ENCODE measurements at regions not wholly inside any gene's neighbourhood (a gene's known extent, or its start where the extent isn't known, plus 50 kb on each side); places are given as distances from the start of the nearest gene placed in this dataset.

DNA sequence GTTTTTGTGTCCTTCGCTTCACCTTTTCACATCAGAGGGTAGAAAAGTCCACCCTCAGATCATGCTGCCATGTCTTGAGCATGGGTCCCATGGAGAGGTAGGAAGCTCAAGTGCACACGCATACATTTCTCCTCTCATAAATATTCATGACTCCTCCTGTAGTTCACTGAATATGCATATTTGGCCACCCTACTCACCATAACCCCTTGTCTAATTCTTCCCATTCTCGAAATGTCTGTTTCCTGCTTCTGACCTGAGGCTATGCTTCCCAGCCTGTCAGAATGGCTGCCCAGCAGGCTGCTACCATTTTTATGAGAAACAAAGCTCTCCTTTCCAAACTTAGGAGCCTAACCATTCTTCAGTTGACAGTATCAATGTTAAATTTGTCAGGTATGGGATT, 86.5 kb downstream of the ADRA2C start:
- DNase-seq = no peak

GRCh38 chr4:3853388-3854035, 87.3 kb downstream of the ADRA2C start:
- no peak for DNase-seq

DNA sequence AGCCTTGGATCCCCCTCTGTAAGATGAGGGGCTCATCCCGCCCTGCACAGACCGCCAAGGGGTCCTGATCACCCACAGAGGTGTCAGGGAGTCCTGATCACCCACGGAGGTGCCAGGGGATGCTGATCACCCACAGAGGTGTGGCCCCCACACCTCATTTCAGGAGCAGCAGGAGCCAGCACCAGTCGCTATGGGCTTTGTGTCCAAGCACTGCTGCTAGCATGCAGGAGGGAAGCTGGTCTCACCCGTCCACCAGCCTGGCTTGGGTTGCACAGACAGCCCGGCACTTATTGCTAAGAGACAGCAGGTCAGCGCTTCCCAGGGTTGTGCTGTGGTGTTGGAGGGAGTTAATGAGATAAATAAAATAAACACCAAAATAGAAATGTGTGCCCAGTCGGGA, 88.5 kb downstream of the ADRA2C start:
- no peak for DNase-seq

DNA sequence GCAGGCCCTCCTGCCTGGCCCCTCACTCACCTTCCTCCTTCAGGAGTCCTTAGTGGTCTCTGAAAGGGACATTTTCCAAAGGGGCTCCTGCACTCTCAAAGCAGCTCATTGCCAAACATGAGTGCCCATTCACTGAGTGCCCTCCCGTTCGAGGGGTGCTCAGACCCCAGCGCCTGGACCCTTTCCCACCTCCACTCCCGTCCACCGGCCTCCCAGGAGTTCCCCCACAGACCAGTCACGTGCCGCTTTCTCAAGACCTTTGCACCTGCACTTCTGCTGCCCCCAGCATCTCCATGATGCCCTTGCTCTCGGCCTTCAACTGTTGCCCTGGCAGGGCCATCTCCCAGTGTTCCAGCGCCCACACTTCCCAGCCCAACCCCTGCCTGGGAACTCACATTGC, 89.5 kb downstream of the ADRA2C start:
- DNase-seq = no peak

GRCh38 chr4:3856604-3857204, 90.5 kb downstream of the ADRA2C start:
- no peak for DNase-seq

DNA sequence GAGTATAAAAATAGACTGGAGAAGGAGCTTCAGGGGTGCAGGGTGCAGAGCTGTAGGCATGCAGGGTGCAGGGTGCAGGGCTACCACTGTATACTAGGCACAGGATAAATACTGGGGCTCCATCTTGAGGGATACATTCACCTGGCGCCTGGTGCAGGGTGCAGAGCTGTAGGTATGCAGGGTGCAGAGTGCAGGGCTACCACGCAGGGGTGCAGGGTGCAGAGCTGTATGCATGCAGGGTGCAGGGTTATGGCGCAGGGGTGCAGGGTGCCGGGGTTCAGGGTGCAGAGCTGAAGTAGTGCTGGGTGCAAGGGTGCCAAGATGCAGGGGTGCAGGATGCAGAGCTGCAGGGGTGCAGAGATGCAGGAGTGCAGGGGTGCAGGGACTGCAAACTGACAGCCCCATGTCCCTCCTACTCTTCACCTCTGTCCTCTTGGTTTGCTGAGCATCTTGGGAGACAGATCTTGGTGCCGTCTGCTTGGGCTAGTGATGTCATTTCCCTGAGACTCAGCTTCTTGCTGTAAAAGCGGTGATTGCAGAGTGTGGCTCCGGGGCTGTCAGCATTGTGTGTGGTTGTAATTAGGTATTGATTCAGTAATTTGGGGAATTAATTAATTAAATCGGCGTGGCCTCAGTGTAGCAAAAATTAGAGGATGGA, 91.2 kb downstream of the ADRA2C start:
- no peak for DNase-seq

DNA sequence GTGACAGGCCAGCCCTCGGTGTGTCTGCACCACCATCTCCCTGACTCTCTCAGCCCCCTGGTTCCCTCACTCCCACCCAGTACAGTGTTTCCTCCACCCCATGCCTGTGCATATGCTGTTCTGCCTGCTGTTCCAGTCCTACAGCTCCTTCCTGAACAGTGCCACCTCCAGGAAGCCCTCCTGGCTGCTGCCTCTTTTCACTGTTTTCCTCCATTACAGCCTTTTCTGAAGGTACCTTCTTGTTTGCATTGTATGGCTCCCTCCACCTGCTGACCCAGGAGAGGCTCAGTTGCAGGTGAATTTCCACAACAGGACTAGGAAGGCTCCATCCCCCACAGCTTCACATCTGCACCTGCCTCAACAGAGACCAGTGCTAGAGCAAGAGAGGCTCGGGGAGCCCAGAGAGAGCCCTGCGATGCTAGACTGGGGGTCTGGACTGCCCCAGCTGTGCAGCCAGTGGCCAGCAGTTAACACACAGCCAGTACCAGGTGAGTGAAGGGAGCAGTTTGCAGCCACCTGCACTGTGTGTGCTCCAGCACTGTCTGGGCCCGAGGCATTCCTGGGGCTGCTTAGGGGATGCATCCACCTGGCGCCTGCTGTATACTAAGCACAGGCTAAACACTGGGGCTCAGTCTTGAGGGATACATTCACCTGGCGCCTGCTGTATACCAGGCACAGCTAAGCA, 92.0 kb downstream of the ADRA2C start:
- no peak for DNase-seq

GRCh38 chr4:3858765-3859388, 92.7 kb downstream of the ADRA2C start:
- no peak for DNase-seq

DNA sequence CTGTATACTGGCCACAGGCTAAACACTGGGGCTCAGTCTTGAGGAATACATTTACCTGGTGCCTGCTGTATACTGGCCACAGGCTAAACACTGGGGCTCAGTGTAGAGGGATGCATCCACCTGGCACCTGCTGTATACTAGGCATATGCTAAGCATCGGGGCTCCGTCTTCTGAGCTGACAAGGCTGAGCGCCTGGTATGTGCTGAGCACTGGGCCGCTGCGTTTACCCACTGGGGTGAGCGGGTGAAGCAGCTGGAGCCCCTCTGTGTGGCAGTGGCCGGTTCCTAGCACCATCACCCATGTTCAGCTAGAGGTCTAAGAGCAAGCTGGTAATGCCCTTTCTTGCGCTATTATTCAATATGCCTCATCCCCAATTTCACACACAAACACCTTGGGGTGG, 93.4 kb downstream of the ADRA2C start:
- no peak for DNase-seq

DNA sequence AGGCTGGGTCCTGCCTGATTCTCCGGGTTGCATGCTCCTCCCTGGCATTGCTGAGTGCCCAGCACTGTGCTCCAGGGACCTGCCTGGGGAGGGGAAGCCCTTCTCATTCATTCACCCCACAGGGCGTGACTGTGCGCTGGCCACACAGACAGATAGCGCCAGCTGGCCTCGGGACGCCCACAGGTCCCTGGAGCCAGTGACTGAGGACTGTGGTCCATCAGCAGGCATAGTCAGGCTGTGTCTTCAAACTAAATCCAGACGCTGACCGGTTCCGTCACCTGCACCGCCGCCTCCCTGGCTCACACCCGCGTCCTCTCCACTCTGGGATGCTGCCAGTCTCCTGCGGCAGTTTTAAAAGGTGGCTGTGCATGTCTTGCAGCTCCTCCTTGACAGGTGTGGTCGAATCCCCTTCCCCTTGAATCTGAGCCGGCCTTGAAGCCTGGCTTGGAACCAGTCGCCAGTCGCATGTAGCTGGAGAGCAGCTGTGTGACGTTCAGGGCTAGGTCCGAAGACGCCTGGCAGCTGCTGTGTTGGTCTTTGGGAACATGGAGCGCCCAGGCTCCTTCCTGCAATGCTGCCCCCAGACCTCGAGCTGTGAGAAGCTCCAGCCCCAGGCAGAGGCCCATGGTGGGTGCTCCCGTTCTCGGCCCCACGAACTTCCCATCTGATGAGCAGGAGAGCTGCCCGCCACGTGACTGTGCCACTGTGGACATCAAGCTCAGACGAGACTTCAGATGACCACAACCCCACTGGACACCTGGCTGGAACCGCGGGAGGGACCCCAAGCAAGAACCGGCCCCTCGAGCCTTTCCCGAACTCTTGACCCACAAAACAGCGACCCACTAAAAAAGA, 94.1 kb downstream of the ADRA2C start:
- no peak for DNase-seq

DNA sequence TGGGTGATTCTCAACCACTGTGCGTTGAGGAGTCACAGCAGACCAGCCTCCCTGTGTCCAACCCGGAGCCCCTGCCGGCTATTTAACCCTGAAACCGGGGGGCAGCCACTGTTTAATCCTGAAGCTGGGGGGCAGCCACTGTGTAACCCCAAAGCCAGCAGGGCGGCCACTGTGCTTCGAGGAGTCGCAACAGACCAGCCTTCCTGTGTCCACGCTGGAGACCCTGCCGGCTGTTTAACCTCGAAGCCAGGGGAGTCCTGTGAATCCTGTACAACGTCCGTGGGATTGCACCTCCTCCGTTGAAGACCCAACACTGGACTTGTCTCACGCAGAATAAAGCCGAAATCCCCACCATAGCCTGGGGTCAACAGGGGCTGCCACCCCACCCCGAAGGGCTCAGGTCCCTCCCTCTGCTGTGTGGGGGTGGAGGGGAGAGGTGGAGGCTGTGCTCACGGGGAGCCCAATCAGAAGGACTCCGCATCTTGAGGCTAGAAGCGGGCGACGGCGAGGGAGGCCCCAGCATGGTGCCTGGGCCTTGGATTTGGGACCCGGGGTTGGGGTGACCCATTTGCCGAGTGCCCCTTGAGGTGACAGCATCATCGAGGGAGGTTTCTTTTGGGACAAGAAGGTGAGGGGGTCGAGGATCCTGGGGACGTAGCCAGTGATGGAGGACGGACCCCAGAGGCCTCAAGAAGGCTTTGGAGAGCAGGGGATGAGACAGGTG, 94.9 kb downstream of the ADRA2C start:
- DNase-seq = no peak

- no peak for DNase-seq
Observed at GRCh38 chr4:3861720-3862639, 95.8 kb downstream of the ADRA2C start.

GRCh38 chr4:3862640-3863420, 96.6 kb downstream of the ADRA2C start:
- no peak for DNase-seq

- DNase-seq = no peak
Observed at GRCh38 chr4:3863841-3864741, 97.9 kb downstream of the ADRA2C start.

GRCh38 chr4:3864742-3865721, 98.8 kb downstream of the ADRA2C start:
- DNase-seq = no peak

GRCh38 chr4:3865986-3866812, 100.0 kb downstream of the ADRA2C start:
- no peak for DNase-seq
